H9 (cell line): ENCODE measurements at regions not wholly inside any gene's neighbourhood (a gene's known extent, or its start where the extent isn't known, plus 50 kb on each side); places are given as distances from the start of the nearest gene placed in this dataset.
"Not testable (repeated sequence)": the region's sequence is repeated elsewhere in the genome, so short reads cannot be mapped to it uniquely, and the experiment has no call there.

Source experiments
- DNase-seq: peaks from one replicate; pipeline ENCODE4 v3.0.0-alpha.2; 2017
- H2AFZ ChIP-seq: one replicate; pipeline ENCODE4 v1.6.1; 2013; ENCODE audit warnings: mild to moderate bottlenecking, low read length, control low read depth, moderate library complexity
- H2AK5ac ChIP-seq: 2 replicates; pipeline ENCODE4 v1.6.1; 2013; ENCODE audit warnings: low read length, control low read depth, mixed read lengths; ENCODE audit not compliant: insufficient read length
- H2BK120ac ChIP-seq: one replicate; pipeline ENCODE4 v1.6.1; 2013; ENCODE audit warnings: low read depth, mild to moderate bottlenecking, low read length, control low read depth, inconsistent platforms; ENCODE audit not compliant: poor library complexity, severe bottlenecking
- H2BK12ac ChIP-seq: 2 replicates; pipeline ENCODE4 v1.6.1; 2013; ENCODE audit warnings: low read length, control low read depth, mixed read lengths, low read depth; ENCODE audit not compliant: insufficient read length
- H2BK15ac ChIP-seq: 2 replicates; pipeline ENCODE4 v1.6.1; 2013; ENCODE audit warnings: low read depth, low read length, control low read depth
- H2BK20ac ChIP-seq: one replicate; pipeline ENCODE4 v1.6.1; 2013; ENCODE audit warnings: low read depth, mild to moderate bottlenecking, low read length, control low read depth, inconsistent platforms; ENCODE audit not compliant: poor library complexity, severe bottlenecking
- H2BK5ac ChIP-seq: 2 replicates; pipeline ENCODE4 v1.6.1; 2013; ENCODE audit warnings: low read length, control low read depth, mixed read lengths; ENCODE audit not compliant: insufficient read length
- H3K14ac ChIP-seq: 2 replicates; pipeline ENCODE4 v1.6.1; 2013; ENCODE audit warnings: low read length, control low read depth; ENCODE audit not compliant: insufficient read depth
- H3K18ac ChIP-seq: 2 replicates; pipeline ENCODE4 v1.6.1; 2013; ENCODE audit warnings: low read depth, mild to moderate bottlenecking, mixed read lengths, low read length, control low read depth; ENCODE audit not compliant: insufficient read length
- H3K23ac ChIP-seq: 2 replicates; pipeline ENCODE4 v1.6.1; 2013; ENCODE audit warnings: low read length, control low read depth, mixed read lengths, low read depth; ENCODE audit not compliant: insufficient read length
- H3K23me2 ChIP-seq: 2 replicates; pipeline ENCODE4 v1.6.1; 2013; ENCODE audit warnings: low read depth, mild to moderate bottlenecking, mixed read lengths, low read length, control low read depth; ENCODE audit not compliant: insufficient read length, poor library complexity, severe bottlenecking
- H3K27ac ChIP-seq: 2 replicates; pipeline ENCODE4 v1.5.1; 2013; ENCODE audit warnings: low read length, control low read depth, mixed read lengths, low read depth; ENCODE audit not compliant: insufficient read length
- H3K27me3 ChIP-seq: 2 replicates; pipeline ENCODE4 v1.6.1; 2013; ENCODE audit warnings: low read length, control low read depth, inconsistent platforms; ENCODE audit not compliant: insufficient read depth
- H3K4ac ChIP-seq: 2 replicates; pipeline ENCODE4 v1.6.1; 2013; ENCODE audit warnings: low read depth, mild to moderate bottlenecking, control low read depth, inconsistent platforms, low read length, moderate library complexity
- H3K4me1 ChIP-seq: 2 replicates; pipeline ENCODE4 v1.6.1; 2013; ENCODE audit warnings: low read length, control low read depth, inconsistent platforms; ENCODE audit not compliant: insufficient read depth
- H3K4me2 ChIP-seq: 2 replicates; pipeline ENCODE4 v1.6.1; 2013; ENCODE audit warnings: low read length, control low read depth, mixed read lengths; ENCODE audit not compliant: insufficient read length, insufficient read depth
- H3K56ac ChIP-seq: 2 replicates; pipeline ENCODE4 v1.6.1; 2013; ENCODE audit warnings: low read depth, mild to moderate bottlenecking, mixed read lengths, low read length, control low read depth; ENCODE audit not compliant: insufficient read length
- H3K79me1 ChIP-seq: 2 replicates; pipeline ENCODE4 v1.6.1; 2013; ENCODE audit warnings: low read depth, mild to moderate bottlenecking, moderate library complexity, low read length, control low read depth, inconsistent platforms; ENCODE audit not compliant: insufficient read depth, poor library complexity, severe bottlenecking
- H3K79me2 ChIP-seq: 2 replicates; pipeline ENCODE4 v1.6.1; 2013; ENCODE audit warnings: low read length, control low read depth, inconsistent platforms; ENCODE audit not compliant: insufficient read depth
- H3K9ac ChIP-seq: 2 replicates; pipeline ENCODE4 v1.6.1; 2013; ENCODE audit warnings: low read length, control low read depth, mixed read lengths; ENCODE audit not compliant: insufficient read length; ENCODE audit errors: extremely low read depth
- H3K9me3 ChIP-seq: one replicate; pipeline ENCODE4 v1.6.1; 2013; ENCODE audit warnings: low read depth, low read length, inconsistent platforms; ENCODE audit not compliant: control insufficient read depth
- H3T11ph ChIP-seq: one replicate; pipeline ENCODE4 v1.6.1; 2013; ENCODE audit warnings: mild to moderate bottlenecking, low read length, control low read depth, inconsistent platforms
- H4K20me1 ChIP-seq: one replicate; pipeline ENCODE4 v1.6.1; 2013; ENCODE audit not compliant: control insufficient read depth, insufficient read length, insufficient read depth
- H4K5ac ChIP-seq: 2 replicates; pipeline ENCODE4 v1.6.1; 2013; ENCODE audit warnings: low read depth, mild to moderate bottlenecking, mixed read lengths, low read length, control low read depth; ENCODE audit not compliant: insufficient read length
- H4K8ac ChIP-seq: replicated peaks from 2 replicates; pipeline ENCODE4 v1.6.1; 2013; ENCODE audit warnings: low read length, control low read depth, mixed read lengths, low read depth; ENCODE audit not compliant: insufficient read length
- H4K91ac ChIP-seq: 2 replicates; pipeline ENCODE4 v1.6.1; 2013; ENCODE audit warnings: low read depth, mild to moderate bottlenecking, moderate library complexity, mixed read lengths, low read length, control low read depth; ENCODE audit not compliant: insufficient read length
- H3K27ac Mint-ChIP-seq, 3 experiments: 2 replicates in 2 of 3; 3 replicates in 1 of 3; pipeline ENCODE4 v1.8.0; 2020 to 2021; ENCODE audit warnings: mixed read lengths in 3 of 3, mild to moderate bottlenecking in 1 of 3, moderate library complexity in 1 of 3
- H3K27me3 Mint-ChIP-seq: 2 replicates; pipeline ENCODE4 v1.8.0; 2021; ENCODE audit warnings: low read depth, mild to moderate bottlenecking, moderate library complexity, mixed read lengths
- H3K36me3 Mint-ChIP-seq, 3 experiments: 2 replicates in 2 of 3; 3 replicates in 1 of 3; pipeline ENCODE4 v1.8.0; 2020 to 2021; ENCODE audit warnings: low read depth in 3 of 3, mixed read lengths in 3 of 3; ENCODE audit not compliant: insufficient read depth in 1 of 3
- H3K4me1 Mint-ChIP-seq, 2 experiments: 2 replicates each; pipeline ENCODE4 v1.8.0; 2020; ENCODE audit warnings: mixed read lengths in 2 of 2
- H3K4me3 Mint-ChIP-seq, 2 experiments: 2 replicates in 1 of 2; 3 replicates in 1 of 2; pipeline ENCODE4 v1.8.0; 2020 to 2021; ENCODE audit warnings: mild to moderate bottlenecking in 2 of 2, mixed read lengths in 2 of 2, moderate library complexity in 1 of 2
- H3K9me3 Mint-ChIP-seq, 2 experiments: 2 replicates in 1 of 2; 3 replicates in 1 of 2; pipeline ENCODE4 v1.8.0; 2020; ENCODE audit warnings: mild to moderate bottlenecking in 2 of 2, mixed read lengths in 2 of 2, moderate library complexity in 1 of 2
- WGBS: extraction: QIAGEN DNeasy Blood & Tissue Kit; methylation state at CpG from one replicate; pipeline ENCODE4 v1.1.7; 2013; ENCODE audit warnings: missing lambda C conversion rate, low lambda C conversion rate, mixed read lengths; ENCODE audit not compliant: insufficient read length; ENCODE audit errors: extremely low coverage; 5-methylcytosine and 5-hydroxymethylcytosine counted together
- TF ChIP-seq, protein P1 (sequence below): fragments of 200-600 bp; sonication (generic); conservative IDR thresholded peaks from 3 replicates; pipeline ENCODE4 v1.8.0; 2021; ENCODE audit warnings: antibody characterized with exemption, mild to moderate bottlenecking

DNA sequence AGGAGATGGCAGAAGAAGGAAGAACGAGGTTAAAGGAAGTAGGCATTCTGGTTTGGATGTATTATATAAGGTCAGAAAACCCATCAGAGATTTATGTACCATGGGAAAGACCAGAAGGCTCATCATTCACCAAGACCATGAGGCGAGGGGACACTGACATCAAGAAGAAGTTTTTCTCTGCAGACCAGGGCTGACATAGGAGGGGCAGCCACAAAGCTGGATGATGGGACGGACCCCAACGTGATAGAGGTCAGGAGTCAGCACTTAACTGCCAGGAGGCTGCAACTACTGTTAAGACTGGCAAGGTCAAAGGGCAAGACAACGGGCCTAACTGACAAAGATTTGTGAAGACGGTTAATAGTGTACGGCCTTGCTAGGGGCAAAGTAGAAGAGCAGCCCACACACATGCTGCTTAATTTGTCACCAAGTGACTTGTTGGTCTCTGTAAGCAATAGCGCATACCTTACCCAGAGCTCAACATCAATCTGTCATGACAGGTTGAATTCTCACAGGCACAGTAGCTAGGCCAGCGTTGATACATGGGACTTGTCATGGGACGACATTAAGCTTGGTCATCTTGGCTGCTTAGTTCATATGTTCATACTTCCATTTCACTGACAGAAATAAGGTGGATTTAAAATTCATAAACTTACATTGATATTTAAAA, 579.7 kb upstream of the CDH10 start:
- Histone ChIP-seq H2BK20ac (no peak overlapping the region), H2AK5ac (no peak overlapping the region), H3K4me2 (no peak overlapping the region), H3K9me3 (no peaks in the 10 kb centered on the region), H2BK15ac (peak overlapping the region; percentile 87; the same call in 1 of the 2 replicates), H3K4me1 (no peaks in the 10 kb centered on the region), H3K79me1 (no peaks in the 10 kb centered on the region), H4K91ac (no peak overlapping the region), H3K27ac (no peak overlapping the region), H3K23ac (no peak overlapping the region), H2BK12ac (no peak overlapping the region), H3K23me2 (no peaks in the 10 kb centered on the region), H3K79me2 (no peaks in the 10 kb centered on the region), H3K9ac (no peak overlapping the region), H2BK5ac (no peak overlapping the region), H3K4ac (no peak overlapping the region), H3T11ph (no peak overlapping the region), H3K27me3 (no peaks in the 10 kb centered on the region), H4K5ac (no peak overlapping the region), H4K20me1 (no peaks in the 10 kb centered on the region), H3K56ac (no peak overlapping the region), H3K18ac (no peak overlapping the region), H3K14ac (no peak overlapping the region), H2BK120ac (no peak overlapping the region), H4K8ac (no peak overlapping the region), H2AFZ (no peak overlapping the region)
- no peak overlapping the region for H3K27ac Mint-ChIP-seq
- TF ChIP-seq, protein P1, sequence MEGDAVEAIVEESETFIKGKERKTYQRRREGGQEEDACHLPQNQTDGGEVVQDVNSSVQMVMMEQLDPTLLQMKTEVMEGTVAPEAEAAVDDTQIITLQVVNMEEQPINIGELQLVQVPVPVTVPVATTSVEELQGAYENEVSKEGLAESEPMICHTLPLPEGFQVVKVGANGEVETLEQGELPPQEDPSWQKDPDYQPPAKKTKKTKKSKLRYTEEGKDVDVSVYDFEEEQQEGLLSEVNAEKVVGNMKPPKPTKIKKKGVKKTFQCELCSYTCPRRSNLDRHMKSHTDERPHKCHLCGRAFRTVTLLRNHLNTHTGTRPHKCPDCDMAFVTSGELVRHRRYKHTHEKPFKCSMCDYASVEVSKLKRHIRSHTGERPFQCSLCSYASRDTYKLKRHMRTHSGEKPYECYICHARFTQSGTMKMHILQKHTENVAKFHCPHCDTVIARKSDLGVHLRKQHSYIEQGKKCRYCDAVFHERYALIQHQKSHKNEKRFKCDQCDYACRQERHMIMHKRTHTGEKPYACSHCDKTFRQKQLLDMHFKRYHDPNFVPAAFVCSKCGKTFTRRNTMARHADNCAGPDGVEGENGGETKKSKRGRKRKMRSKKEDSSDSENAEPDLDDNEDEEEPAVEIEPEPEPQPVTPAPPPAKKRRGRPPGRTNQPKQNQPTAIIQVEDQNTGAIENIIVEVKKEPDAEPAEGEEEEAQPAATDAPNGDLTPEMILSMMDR = no peak
- DNase-seq = no peak
- H3K9me3 Mint-ChIP-seq = no peaks in the 10 kb centered on the region
- no peaks in the 10 kb centered on the region for H3K27me3 Mint-ChIP-seq
- H3K4me1 Mint-ChIP-seq = no peaks in the 10 kb centered on the region
- no peaks in the 10 kb centered on the region for H3K36me3 Mint-ChIP-seq
- H3K4me3 Mint-ChIP-seq = no peak overlapping the region; a peak in 1 of 5 replicates
- WGBS = no CpG with 5 or more reads among the region's 10 CpGs

DNA sequence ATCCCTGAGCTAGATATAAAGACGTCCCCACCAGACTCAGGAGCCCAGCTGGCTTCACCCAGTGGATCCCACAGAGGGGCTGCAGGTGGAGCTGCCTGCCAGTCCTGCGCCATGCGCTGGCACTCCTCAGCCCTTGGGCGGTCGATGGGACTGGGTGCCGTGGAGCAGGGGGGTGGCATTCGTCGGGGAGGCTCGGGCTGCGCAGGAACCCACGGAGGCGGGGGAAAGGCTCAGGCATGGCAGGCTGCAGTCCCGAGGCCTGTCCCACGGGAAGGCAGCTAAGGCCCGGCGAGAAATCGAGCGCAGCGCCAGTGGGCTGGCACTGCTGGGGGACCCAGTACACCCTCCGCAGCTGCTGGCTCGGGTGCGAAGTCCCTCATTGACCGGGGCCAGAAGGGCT, 555.1 kb upstream of the CDH10 start:
- H3K9me3 ChIP-seq, H3K4ac ChIP-seq, H3K23ac ChIP-seq, H4K20me1 ChIP-seq, H2BK20ac ChIP-seq, H3K4me2 ChIP-seq, DNase-seq, H3K27me3 Mint-ChIP-seq, H3K9ac ChIP-seq, H4K8ac ChIP-seq, H2AFZ ChIP-seq, H2BK15ac ChIP-seq, H2BK5ac ChIP-seq, H2BK120ac ChIP-seq, H3K4me1 ChIP-seq, H3K27me3 ChIP-seq, H3K18ac ChIP-seq, H2BK12ac ChIP-seq, H3K79me2 ChIP-seq, H3K9me3 Mint-ChIP-seq, H3K23me2 ChIP-seq, H2AK5ac ChIP-seq, H3K4me3 Mint-ChIP-seq, H3K56ac ChIP-seq, H3K27ac ChIP-seq, H3K14ac ChIP-seq, H3K36me3 Mint-ChIP-seq, H3T11ph ChIP-seq, H3K4me1 Mint-ChIP-seq, H3K79me1 ChIP-seq, H4K91ac ChIP-seq, H4K5ac ChIP-seq: not testable (repeated sequence)
- H3K27ac Mint-ChIP-seq = peak overlapping the region in 1 of 3 experiments; percentile 90; a peak in 1 of 7 replicates
- no CpG with 5 or more reads among the region's 23 CpGs for WGBS
